ENCODE measurements at regions not wholly inside any gene's neighbourhood (a gene's known extent, or its start where the extent isn't known, plus 50 kb on each side); places are given as distances from the start of the nearest gene placed in this dataset.
"Not testable (repeated sequence)": the region's sequence is repeated elsewhere in the genome, so short reads cannot be mapped to it uniquely, and the experiment has no call there.

- DNase-seq (ENCODE audit: low read depth) = no peak
- TF ChIP-seq CTCF (IDR thresholded peaks at IDR 0.05; ENCODE audit: insufficient read depth, low read depth, low read length) = no peak
- H3K4me3 ChIP-seq (ENCODE audit: low read depth, low read length) = no peak overlapping the region
These were observed 108.1 kb upstream of the SLC27A6 start for GRCh38 chr5:128857076-128857677.

GRCh38 chr5:128858995-128859394, 106.3 kb upstream of the SLC27A6 start:
- TF ChIP-seq CTCF (IDR thresholded peaks at IDR 0.05; ENCODE audit: insufficient read depth, low read depth, low read length) = no peak
- no peak for DNase-seq (ENCODE audit: low read depth)
- no peak overlapping the region for H3K4me3 ChIP-seq (ENCODE audit: low read depth, low read length)

- DNase-seq (ENCODE audit: low read depth); H3K4me3 ChIP-seq (ENCODE audit: low read depth, low read length): not testable (repeated sequence)
These were observed 104.1 kb upstream of the SLC27A6 start for GRCh38 chr5:128861155-128861554.

- TF ChIP-seq CTCF (IDR thresholded peaks at IDR 0.05; ENCODE audit: insufficient read depth, low read depth, low read length) = no peak
- no peak for DNase-seq (ENCODE audit: low read depth)
- H3K4me3 ChIP-seq (ENCODE audit: low read depth, low read length) = no peak overlapping the region
These were observed 95.3 kb upstream of the SLC27A6 start for GRCh38 chr5:128869970-128870369.

- no peak for DNase-seq (ENCODE audit: low read depth)
- TF ChIP-seq CTCF (IDR thresholded peaks at IDR 0.05; ENCODE audit: insufficient read depth, low read depth, low read length) = no peak
These were observed 94.9 kb upstream of the SLC27A6 start for GRCh38 chr5:128870373-128870772.

DNA sequence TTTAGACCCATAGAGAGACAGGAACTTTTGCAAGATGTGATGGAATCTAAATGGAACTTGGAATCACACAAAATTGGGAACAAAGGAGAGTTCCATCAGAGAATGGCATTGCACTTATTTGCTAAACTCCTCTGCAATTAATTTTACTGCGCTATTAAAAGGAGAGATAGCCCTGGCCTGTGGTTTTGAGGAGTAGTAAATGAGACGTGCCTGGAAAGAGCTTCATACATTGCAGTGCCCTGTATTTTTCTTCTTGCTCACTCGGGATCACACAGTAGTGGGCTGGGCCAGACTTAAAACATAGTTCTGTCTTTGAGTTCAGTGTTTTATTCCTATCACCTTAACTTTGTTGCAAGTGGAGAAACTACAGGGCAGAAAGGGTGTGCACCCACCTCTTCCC, 94.4 kb upstream of the SLC27A6 start:
- no peak overlapping the region for H3K4me3 ChIP-seq (ENCODE audit: low read depth, low read length)
- DNase-seq (ENCODE audit: low read depth) = no peak
- TF ChIP-seq CTCF (IDR thresholded peaks at IDR 0.05; ENCODE audit: insufficient read depth, low read depth, low read length) = no peak

More at GRCh38 chr5:128870373-128870772, 94.9 kb upstream of the SLC27A6 start:
- H3K4me3 ChIP-seq (ENCODE audit: low read depth, low read length) = no peak overlapping the region

- H3K4me3 ChIP-seq (ENCODE audit: low read depth, low read length) = no peak overlapping the region
- no peak for TF ChIP-seq CTCF (IDR thresholded peaks at IDR 0.05; ENCODE audit: insufficient read depth, low read depth, low read length)
- no peak for DNase-seq (ENCODE audit: low read depth)
These were observed 88.5 kb upstream of the SLC27A6 start for GRCh38 chr5:128876569-128877382.
